ENCODE measurements at regions not wholly inside any gene's neighbourhood (a gene's known extent, or its start where the extent isn't known, plus 50 kb on each side); places are given as distances from the start of the nearest gene placed in this dataset.

GRCh38 chr1:96357141-96357765, 364.3 kb upstream of the PTBP2 start:
- Histone ChIP-seq H3K36me3 (ENCODE audit: low read depth) (no peaks in the 10 kb centered on the region), H3K79me2 (ENCODE audit: low read depth) (no peaks in the 10 kb centered on the region), H3K27ac (no peak overlapping the region), H3K4me2 (no peak overlapping the region), H3K4me3 (no peak overlapping the region), H3K4me1 (replicated peaks; ENCODE audit: insufficient read depth) (peaks cover 15% of the 10 kb centered on the region), H3F3A (ENCODE audit: insufficient read depth, low read depth) (no peaks in the 10 kb centered on the region; the same call in 1 of the 2 replicates), H4K20me1 (ENCODE audit: insufficient read depth) (no peaks in the 10 kb centered on the region), H2AFZ (no peak overlapping the region), H3K9me2 (ENCODE audit: insufficient read depth) (no peaks in the 10 kb centered on the region), H3K9me3 (ENCODE audit: insufficient read depth, low read depth) (peaks cover 6% of the 10 kb centered on the region; the same call in 1 of the 2 replicates), H3K27me3 (ENCODE audit: insufficient read depth, low read depth) (no peaks in the 10 kb centered on the region)
- no peak for DNase-seq
- ChIA-PET CTCF (no interaction called here), POLR2A (ENCODE audit: unreplicated experiment) (no interaction called here)
- intact Hi-C loops (cut with micrococcal nuclease; ENCODE audit: unreplicated experiment): no loop called here
- TF ChIP-seq, protein P1, sequence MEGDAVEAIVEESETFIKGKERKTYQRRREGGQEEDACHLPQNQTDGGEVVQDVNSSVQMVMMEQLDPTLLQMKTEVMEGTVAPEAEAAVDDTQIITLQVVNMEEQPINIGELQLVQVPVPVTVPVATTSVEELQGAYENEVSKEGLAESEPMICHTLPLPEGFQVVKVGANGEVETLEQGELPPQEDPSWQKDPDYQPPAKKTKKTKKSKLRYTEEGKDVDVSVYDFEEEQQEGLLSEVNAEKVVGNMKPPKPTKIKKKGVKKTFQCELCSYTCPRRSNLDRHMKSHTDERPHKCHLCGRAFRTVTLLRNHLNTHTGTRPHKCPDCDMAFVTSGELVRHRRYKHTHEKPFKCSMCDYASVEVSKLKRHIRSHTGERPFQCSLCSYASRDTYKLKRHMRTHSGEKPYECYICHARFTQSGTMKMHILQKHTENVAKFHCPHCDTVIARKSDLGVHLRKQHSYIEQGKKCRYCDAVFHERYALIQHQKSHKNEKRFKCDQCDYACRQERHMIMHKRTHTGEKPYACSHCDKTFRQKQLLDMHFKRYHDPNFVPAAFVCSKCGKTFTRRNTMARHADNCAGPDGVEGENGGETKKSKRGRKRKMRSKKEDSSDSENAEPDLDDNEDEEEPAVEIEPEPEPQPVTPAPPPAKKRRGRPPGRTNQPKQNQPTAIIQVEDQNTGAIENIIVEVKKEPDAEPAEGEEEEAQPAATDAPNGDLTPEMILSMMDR (conservative IDR thresholded peaks at IDR 0.05): no peak
- no TSS peak for BruUV-seq (replicated peaks)

DNA sequence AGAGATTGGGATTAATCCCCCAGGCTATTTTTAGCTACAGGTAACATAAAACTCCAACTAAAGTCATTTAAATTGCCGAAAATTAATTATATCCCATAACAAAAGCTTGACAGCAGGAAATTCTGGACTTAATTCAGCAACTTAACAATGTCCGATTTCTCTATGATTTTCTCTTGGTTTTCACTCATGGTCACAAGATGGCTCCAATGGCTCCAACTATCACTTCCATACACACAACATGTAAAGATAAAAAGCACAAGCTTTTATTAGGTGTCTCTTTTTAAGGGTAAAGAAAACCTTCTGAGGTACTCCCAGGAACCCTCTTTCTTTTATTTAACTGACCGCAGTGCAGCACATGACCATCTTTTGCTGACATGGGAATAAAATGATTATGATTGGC, 363.5 kb upstream of the PTBP2 start:
- no peak overlapping the region for H3K4me2 ChIP-seq
- no peaks in the 10 kb centered on the region for H3K36me3 ChIP-seq (ENCODE audit: low read depth)
- no peaks in the 10 kb centered on the region for H4K20me1 ChIP-seq (ENCODE audit: insufficient read depth)
- H3F3A ChIP-seq (ENCODE audit: insufficient read depth, low read depth): peaks cover 3% of the 10 kb centered on the region; the same call in 1 of the 2 replicates
- no peaks in the 10 kb centered on the region for H3K27me3 ChIP-seq (ENCODE audit: insufficient read depth, low read depth)
- BruUV-seq (replicated peaks): no TSS peak
- no peaks in the 10 kb centered on the region for H3K9me2 ChIP-seq (ENCODE audit: insufficient read depth)
- H3K4me3 ChIP-seq: no peak overlapping the region
- DNase-seq: no peak
- ChIA-PET CTCF (no interaction called here), POLR2A (ENCODE audit: unreplicated experiment) (no interaction called here)
- no peak overlapping the region for H2AFZ ChIP-seq
- TF ChIP-seq EZH2 (IDR thresholded peaks at IDR 0.05; ENCODE audit: low read depth): no peak
- TF ChIP-seq, protein P1 (conservative IDR thresholded peaks at IDR 0.05): no peak
- no peak overlapping the region for H3K27ac ChIP-seq
- peaks cover 21% of the 10 kb centered on the region for H3K4me1 ChIP-seq (replicated peaks; ENCODE audit: insufficient read depth)
- intact Hi-C loops (cut with micrococcal nuclease; ENCODE audit: unreplicated experiment): no loop called here
- H3K79me2 ChIP-seq (ENCODE audit: low read depth): no peaks in the 10 kb centered on the region
- H3K9me3 ChIP-seq (ENCODE audit: insufficient read depth, low read depth): peaks cover 6% of the 10 kb centered on the region; the same call in 1 of the 2 replicates

- no peaks in the 10 kb centered on the region for H3K27me3 ChIP-seq (ENCODE audit: insufficient read depth, low read depth)
- no peak overlapping the region for H3K4me2 ChIP-seq
- H2AFZ ChIP-seq: no peak overlapping the region
- H3K79me2 ChIP-seq (ENCODE audit: low read depth): no peaks in the 10 kb centered on the region
- H4K20me1 ChIP-seq (ENCODE audit: insufficient read depth): no peaks in the 10 kb centered on the region
- CTCF ChIA-PET: no interaction called here
- peaks cover 31% of the 10 kb centered on the region for H3K4me1 ChIP-seq (replicated peaks; ENCODE audit: insufficient read depth)
- no peaks in the 10 kb centered on the region for H3K9me2 ChIP-seq (ENCODE audit: insufficient read depth)
- peaks cover 8% of the 10 kb centered on the region; the same call in 1 of the 2 replicates for H3F3A ChIP-seq (ENCODE audit: insufficient read depth, low read depth)
- intact Hi-C loops (cut with micrococcal nuclease; ENCODE audit: unreplicated experiment): no loop called here
- H3K36me3 ChIP-seq (ENCODE audit: low read depth): no peaks in the 10 kb centered on the region
- no peak overlapping the region for H3K4me3 ChIP-seq
- no peak for DNase-seq
- no peak for TF ChIP-seq EZH2 (IDR thresholded peaks at IDR 0.05; ENCODE audit: low read depth)
- TF ChIP-seq, protein P1 (conservative IDR thresholded peaks at IDR 0.05): no peak
- POLR2A ChIA-PET (ENCODE audit: unreplicated experiment): no interaction called here
- peaks cover 12% of the 10 kb centered on the region for H3K9me3 ChIP-seq (ENCODE audit: insufficient read depth, low read depth)
- no peak overlapping the region for H3K27ac ChIP-seq
- no TSS peak for BruUV-seq (replicated peaks)
These were observed 361.4 kb upstream of the PTBP2 start for GRCh38 chr1:96360036-96360795.

All from PC-9 (cell line).